PC-9 (cell line): ENCODE measurements at regions not wholly inside any gene's neighbourhood (a gene's known extent, or its start where the extent isn't known, plus 50 kb on each side); places are given as distances from the start of the nearest gene placed in this dataset.

Source experiments
- EZH2 ChIP-seq: fragments of 200-600 bp; sonication (generic); IDR thresholded peaks from 2 replicates; pipeline ENCODE4 v1.8.0; 2017; ENCODE audit warnings: antibody characterized with exemption, low read depth
- TF ChIP-seq, protein P1 (sequence below): fragments of 200-600 bp; sonication (generic); conservative IDR thresholded peaks from 2 replicates; pipeline ENCODE4 v1.6.1; 2017; ENCODE audit warnings: mixed run types, antibody characterized with exemption, mild to moderate bottlenecking, moderate library complexity

DNA sequence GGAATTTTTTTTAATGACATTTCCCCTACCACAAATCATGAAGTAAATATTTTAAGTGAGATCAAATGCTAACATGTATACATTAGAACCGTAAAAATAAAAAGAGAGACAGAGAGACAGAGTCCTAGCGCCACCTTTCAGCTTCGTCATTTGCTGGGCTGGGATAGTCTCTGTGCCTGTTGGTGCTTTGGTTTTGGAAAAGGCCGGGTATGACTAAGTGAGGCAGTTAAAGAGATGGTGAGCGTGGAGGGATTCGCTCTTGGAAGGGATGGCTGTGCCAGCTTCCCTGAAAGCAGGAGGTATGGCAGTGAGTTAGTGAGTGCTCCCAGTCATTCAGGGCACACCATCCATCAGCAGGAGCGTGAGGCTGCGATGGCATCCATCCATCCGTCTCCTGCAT lies 729.6 kb upstream of the WWC1 start:
- TF ChIP-seq, protein P1, sequence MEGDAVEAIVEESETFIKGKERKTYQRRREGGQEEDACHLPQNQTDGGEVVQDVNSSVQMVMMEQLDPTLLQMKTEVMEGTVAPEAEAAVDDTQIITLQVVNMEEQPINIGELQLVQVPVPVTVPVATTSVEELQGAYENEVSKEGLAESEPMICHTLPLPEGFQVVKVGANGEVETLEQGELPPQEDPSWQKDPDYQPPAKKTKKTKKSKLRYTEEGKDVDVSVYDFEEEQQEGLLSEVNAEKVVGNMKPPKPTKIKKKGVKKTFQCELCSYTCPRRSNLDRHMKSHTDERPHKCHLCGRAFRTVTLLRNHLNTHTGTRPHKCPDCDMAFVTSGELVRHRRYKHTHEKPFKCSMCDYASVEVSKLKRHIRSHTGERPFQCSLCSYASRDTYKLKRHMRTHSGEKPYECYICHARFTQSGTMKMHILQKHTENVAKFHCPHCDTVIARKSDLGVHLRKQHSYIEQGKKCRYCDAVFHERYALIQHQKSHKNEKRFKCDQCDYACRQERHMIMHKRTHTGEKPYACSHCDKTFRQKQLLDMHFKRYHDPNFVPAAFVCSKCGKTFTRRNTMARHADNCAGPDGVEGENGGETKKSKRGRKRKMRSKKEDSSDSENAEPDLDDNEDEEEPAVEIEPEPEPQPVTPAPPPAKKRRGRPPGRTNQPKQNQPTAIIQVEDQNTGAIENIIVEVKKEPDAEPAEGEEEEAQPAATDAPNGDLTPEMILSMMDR: no peak
- no peak for TF ChIP-seq EZH2
